Medulla oblongata (tissue), 1 donor: ENCODE measurements at regions not wholly inside any gene's neighbourhood (a gene's known extent, or its start where the extent isn't known, plus 50 kb on each side); places are given as distances from the start of the nearest gene placed in this dataset.
"Not testable (repeated sequence)": the region's sequence is repeated elsewhere in the genome, so short reads cannot be mapped to it uniquely, and the experiment has no call there.

Experiments
- DNase-seq: peaks from one replicate; pipeline ENCODE4 v3.0.0-alpha.2; 2015; ENCODE audit errors: extremely low spot score

DNA sequence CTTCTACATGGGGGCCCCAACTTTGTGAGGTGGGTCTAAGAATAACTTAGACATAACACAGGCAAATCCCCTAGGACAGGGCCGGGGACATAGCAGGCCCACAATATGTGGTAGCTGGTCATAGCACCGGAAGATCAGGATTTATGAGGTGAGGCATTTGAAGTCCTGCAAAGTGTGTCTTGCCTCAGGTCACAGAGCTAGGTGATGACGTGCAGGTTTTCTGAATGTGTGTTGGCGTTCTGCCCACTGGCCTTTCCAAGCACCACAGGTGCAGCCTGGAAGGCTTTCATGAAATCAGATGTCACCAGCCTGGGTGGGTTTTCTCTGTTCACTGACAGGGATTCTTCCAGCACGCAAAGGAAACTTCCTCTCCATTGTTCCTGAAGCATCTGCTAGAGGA is 119.1 kb downstream of the LRATD1 start:
- no peak for DNase-seq

GRCh38 chr2:14752295-14752694 is 119.8 kb downstream of the LRATD1 start:
- no peak for DNase-seq

GRCh38 chr2:14756122-14756541 is 123.6 kb downstream of the LRATD1 start:
- no peak for DNase-seq

DNA sequence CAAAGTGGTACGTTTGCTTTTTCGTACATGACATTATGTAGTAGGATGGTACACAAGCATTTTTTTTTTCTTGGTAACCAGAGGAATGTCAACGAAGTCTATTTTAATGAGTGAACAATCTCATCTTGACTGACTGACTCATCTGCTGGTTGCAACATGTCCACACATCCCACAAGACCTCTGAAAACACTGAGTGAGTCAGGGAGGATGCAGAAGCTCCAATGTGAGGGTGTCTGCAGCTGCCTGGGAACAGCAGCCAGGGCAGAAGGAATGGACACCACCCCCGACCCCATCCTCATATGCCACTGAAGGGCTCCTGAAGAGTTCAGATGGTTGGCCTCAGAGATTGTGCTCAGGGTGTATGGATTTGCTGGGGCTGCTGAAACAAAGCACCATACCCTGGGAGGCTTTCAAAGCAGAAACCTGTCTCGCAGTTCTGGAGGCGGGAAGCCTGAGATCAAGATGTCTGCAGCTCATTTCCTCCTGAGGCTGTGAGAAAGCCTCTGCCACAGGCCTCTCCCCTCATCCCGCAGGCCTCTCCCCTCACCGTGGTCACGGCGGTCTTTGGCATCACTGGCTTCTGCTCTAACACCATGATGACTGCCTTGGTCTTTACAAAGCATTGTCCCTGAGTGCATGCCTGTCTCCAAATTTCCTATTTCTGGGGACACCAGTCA is 124.6 kb downstream of the LRATD1 start:
- no peak for DNase-seq

- DNase-seq = no peak
Observed at GRCh38 chr2:14759082-14759481, 126.6 kb downstream of the LRATD1 start.

DNA sequence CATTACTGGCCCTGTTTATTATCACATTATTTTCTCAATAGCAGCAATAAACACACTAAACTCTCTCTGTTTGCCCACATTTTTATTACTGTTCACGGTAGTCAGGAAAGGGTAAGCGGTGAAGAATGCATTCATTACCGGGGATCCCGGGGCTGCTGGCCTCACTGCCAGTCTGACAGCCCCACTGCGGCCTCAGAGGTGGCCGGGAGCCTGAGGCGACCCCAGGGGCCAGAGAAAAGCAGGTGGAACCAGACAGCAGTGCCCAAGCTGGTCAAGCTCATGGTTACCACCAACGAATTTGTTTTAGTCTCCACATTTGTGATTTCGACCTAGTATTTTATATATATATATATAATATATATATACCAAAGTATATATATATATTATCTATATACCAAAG is 127.7 kb downstream of the LRATD1 start:
- no peak for DNase-seq

GRCh38 chr2:14761118-14761517 is 128.6 kb downstream of the LRATD1 start:
- DNase-seq = no peak

GRCh38 chr2:14773696-14774095 is 141.2 kb downstream of the LRATD1 start:
- no peak for DNase-seq

- DNase-seq = no peak
Observed at GRCh38 chr2:14774436-14774968, 142.0 kb downstream of the LRATD1 start.

DNA sequence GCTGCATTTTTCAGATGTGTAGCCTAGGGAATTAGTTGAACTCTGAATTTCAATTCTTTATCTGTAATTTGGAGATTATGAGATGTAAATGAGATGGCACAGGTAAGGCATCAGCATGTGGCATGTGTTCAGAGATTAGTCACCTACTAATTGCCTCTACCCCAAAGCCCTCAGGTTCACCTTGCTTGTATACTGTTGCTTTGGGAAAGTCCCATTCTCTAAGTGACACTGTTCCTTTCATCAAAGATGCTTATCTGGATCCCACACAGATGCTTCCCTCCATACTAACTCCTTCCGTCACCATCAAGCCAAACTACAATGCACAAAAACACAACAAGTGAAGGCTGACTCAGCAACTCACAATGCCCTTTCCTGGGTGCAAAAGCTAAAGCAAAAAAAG is 143.7 kb downstream of the LRATD1 start:
- DNase-seq = no peak

DNA sequence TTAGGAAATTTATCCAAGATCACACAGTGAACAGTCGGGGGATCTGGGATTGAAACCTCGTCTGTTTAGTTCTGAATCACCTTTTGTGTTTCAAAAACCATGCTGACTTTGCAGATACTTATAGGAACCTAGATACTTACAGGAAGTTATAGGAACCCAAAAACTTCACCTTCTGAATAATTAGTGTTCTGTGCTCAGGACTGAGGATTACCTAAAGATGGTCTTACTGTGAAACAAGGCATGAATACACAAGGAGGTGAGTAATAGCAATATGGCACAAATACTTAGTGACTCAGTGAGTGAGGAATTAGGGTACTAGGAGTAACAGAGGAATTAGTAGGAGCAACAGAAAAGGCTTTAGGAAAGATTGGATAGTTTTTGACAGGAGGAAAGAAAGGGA is 145.5 kb downstream of the LRATD1 start:
- no peak for DNase-seq

DNA sequence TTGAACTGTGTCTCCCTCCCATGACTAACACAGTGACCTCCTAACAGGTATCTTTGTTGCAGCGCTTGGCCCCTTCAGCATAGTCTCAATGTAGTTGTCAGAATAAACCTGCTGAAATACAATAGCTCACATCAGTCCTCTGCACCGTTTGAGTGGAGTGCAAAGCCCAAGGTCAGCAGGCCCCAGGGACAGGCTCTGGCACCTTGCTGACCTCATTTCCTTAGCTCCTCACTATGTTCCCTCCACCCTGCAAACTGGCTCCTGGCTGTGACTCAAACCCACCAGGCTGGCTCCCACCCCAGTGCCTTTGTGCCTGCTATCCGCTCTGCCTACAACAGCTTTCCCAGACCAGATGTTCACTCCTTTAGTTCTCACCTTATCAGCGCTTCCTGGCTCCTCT is 146.7 kb downstream of the LRATD1 start:
- no peak for DNase-seq

DNA sequence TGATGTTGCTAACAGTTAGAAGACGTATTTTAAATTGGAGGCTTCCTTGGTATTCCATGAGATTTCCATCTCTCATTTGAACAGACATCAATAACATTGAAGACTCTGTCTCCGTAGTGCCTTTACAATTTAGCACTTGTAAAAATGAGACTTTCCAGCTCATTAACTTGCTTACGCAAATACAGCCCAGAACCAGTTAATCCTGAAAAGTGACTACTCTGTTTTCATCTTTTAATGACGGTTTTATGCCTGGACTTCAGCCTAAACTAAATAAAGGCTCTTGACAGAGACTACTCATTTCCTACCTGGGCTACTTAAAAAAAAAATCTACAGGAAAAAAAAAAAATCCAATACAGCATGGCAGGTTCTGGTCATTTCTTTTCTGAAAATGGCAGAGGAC is 148.6 kb downstream of the LRATD1 start:
- DNase-seq = no peak

GRCh38 chr2:14788814-14789213 is 156.3 kb downstream of the LRATD1 start:
- not testable (repeated sequence) for DNase-seq

GRCh38 chr2:14790041-14790640 is 157.6 kb downstream of the LRATD1 start:
- no peak for DNase-seq

DNA sequence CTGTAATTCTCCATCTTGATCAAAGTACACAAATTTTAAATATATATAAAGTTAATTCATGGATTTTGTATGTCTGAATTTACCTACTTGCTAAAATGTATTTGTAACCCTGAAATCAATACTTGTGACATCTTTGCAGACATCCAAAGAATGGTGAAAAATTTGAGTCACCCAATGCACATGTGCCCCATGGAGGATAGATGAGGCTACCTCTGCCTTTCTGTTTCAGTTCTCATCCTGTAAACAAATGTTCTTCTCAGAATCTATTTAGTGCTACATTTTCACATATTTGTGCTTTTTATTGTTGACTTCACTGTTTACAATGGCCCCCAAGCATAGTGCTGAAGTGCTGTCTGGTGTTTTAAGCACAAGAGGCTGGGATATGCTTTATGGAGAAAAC is 171.5 kb downstream of the LRATD1 start:
- DNase-seq = no peak

- DNase-seq = no peak
Observed at GRCh38 chr2:14804902-14805301, 172.4 kb downstream of the LRATD1 start.

- DNase-seq = no peak
Observed at GRCh38 chr2:14806613-14807012, 174.1 kb downstream of the LRATD1 start.

DNA sequence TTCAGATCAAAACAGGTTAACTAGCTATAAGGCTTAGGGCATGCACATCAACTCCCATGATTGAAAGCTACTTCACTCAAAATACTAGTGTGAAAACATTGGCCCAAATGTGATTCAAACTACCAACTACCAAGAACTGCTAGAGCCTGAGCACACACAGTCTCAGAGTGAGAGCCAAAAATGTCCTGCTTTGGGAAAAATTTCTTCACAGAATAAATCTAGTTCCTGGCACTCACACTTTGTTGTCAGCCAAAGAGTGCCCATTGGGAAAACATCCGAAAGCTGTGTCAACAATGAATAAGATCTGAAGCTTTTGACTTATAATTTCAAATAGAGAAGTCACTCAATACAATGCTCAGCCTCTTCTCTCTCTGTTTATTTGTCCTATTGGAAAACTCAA is 182.7 kb downstream of the LRATD1 start:
- DNase-seq = peak; percentile 5

GRCh38 chr2:14816069-14817060 is 183.8 kb downstream of the LRATD1 start:
- DNase-seq = no peak

DNA sequence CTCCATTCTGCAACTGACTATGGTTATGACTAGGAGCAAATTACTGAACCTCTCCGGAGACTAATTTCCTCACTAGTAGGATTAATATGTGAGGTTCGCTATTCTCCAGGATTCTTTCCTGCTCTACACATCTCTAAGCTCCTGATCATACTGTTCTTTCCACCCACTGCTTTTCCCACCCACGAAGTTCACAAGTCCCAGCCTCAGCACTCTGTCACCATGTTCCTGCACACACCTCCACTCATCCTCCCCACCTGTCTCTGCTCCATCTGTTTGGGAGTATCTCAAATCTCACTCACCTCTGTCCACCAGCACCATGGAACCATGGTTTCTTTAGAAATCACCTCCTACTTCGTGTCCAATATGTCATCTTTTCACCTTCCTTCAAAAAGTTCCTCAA is 185.3 kb downstream of the LRATD1 start:
- no peak for DNase-seq

DNA sequence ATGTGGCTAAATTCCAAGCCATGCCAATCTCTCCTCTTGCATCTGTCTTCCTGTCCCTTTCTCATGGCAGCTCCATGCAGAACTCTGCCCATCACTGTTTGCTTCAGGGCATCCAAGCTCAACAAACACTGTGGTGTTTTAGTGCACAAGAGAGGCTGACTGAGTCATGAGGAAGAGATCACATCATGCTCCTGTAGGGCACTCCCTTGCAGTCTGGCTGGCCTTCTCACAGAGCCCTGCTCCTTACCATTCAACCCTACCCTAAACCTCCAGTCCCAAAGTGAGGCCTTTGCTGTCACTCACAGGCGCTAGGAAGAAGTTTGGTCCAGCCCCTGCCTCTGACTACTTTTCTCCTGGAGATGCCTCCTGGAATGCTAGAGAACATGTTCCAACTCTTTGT is 194.0 kb downstream of the LRATD1 start:
- DNase-seq = no peak
